ENCODE measurements at regions not wholly inside any gene's neighbourhood (a gene's known extent, or its start where the extent isn't known, plus 50 kb on each side); places are given as distances from the start of the nearest gene placed in this dataset.

DNA sequence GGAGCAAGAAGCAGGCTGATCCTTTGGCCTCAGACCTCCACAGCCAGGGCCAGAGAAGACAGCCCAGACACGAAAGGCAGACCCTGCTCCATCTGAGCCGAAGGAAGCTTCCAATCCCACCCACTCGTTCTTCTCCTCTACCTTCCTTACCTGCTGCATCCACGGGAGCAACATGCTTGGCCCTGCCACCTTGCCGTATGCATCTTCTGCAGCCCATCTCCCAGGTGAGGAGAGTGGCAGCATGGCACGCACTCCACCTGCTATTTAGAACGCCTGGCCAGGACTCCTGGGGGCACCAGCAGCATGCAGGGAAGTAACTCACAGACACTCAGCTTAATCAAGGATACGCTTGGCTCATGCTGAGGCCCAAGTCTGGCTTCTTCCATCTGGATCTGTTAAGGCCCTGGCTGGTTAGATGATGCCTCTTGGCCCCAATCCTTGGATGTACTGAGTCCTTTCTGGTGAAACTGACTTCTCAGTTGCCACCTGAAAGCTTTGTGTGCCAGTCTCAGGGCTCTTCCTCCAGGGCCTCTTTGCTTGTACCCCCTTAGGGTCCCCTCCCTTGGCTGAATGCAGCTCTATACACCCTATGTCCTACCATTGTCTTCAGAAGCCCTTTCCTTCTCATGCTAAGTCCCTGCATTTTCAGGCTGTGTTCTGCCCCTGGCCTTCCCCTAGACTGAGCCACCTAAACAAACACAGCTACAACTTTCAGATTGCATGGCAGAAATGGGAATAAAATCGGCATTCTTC is 604.9 kb downstream of the BUD13 start:
- TF ChIP-seq, protein P1, sequence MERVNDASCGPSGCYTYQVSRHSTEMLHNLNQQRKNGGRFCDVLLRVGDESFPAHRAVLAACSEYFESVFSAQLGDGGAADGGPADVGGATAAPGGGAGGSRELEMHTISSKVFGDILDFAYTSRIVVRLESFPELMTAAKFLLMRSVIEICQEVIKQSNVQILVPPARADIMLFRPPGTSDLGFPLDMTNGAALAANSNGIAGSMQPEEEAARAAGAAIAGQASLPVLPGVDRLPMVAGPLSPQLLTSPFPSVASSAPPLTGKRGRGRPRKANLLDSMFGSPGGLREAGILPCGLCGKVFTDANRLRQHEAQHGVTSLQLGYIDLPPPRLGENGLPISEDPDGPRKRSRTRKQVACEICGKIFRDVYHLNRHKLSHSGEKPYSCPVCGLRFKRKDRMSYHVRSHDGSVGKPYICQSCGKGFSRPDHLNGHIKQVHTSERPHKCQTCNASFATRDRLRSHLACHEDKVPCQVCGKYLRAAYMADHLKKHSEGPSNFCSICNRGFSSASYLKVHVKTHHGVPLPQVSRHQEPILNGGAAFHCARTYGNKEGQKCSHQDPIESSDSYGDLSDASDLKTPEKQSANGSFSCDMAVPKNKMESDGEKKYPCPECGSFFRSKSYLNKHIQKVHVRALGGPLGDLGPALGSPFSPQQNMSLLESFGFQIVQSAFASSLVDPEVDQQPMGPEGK (CRISPR knock-in tag; IDR thresholded peaks at IDR 0.05; ENCODE audit: borderline replicate concordance) = no peak
- TF ChIP-seq ZFP30 (CRISPR knock-in tag; IDR thresholded peaks at IDR 0.05) (no peak), RARB (CRISPR knock-in tag; IDR thresholded peaks at IDR 0.05) (no peak), SNAI2 (CRISPR knock-in tag; IDR thresholded peaks at IDR 0.05) (no peak), GLIS3 (CRISPR knock-in tag; IDR thresholded peaks at IDR 0.05) (no peak), CSDC2 (CRISPR knock-in tag; IDR thresholded peaks at IDR 0.05) (no peak)
- TF ChIP-seq, protein P2, sequence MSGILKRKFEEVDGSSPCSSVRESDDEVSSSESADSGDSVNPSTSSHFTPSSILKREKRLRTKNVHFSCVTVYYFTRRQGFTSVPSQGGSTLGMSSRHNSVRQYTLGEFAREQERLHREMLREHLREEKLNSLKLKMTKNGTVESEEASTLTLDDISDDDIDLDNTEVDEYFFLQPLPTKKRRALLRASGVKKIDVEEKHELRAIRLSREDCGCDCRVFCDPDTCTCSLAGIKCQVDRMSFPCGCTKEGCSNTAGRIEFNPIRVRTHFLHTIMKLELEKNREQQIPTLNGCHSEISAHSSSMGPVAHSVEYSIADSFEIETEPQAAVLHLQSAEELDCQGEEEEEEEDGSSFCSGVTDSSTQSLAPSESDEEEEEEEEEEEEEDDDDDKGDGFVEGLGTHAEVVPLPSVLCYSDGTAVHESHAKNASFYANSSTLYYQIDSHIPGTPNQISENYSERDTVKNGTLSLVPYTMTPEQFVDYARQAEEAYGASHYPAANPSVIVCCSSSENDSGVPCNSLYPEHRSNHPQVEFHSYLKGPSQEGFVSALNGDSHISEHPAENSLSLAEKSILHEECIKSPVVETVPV (CRISPR knock-in tag; IDR thresholded peaks at IDR 0.05) = no peak
- TF ChIP-seq, protein P3, sequence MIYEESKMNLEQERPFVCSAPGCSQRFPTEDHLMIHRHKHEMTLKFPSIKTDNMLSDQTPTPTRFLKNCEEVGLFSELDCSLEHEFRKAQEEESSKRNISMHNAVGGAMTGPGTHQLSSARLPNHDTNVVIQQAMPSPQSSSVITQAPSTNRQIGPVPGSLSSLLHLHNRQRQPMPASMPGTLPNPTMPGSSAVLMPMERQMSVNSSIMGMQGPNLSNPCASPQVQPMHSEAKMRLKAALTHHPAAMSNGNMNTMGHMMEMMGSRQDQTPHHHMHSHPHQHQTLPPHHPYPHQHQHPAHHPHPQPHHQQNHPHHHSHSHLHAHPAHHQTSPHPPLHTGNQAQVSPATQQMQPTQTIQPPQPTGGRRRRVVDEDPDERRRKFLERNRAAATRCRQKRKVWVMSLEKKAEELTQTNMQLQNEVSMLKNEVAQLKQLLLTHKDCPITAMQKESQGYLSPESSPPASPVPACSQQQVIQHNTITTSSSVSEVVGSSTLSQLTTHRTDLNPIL (CRISPR knock-in tag; IDR thresholded peaks at IDR 0.05; ENCODE audit: low read depth) = no peak
